HepG2 (cell line): ENCODE measurements at regions not wholly inside any gene's neighbourhood (a gene's known extent, or its start where the extent isn't known, plus 50 kb on each side); places are given as distances from the start of the nearest gene placed in this dataset.
A peak's percentile ranks its signal among the peaks of the same experiment; 100 is the strongest.

Experiments used
- ARID2 ChIP-seq: sonication (generic); formaldehyde crosslinking; IDR thresholded peaks from 2 replicates; pipeline ENCODE4 v1.8.1; 2022; ENCODE audit warnings: mild to moderate bottlenecking, missing genetic modification reagents, borderline replicate concordance
- ARNT ChIP-seq: fragments of 450-650 bp; IDR thresholded peaks from 2 replicates; pipeline ENCODE4 v1.6.1; 2017
- ATF1 ChIP-seq: IDR thresholded peaks from 2 replicates; pipeline ENCODE4 v1.6.1; 2016; ENCODE audit warnings: mild to moderate bottlenecking, control low read depth
- FOXC1 ChIP-seq: sonication (generic); formaldehyde crosslinking; IDR thresholded peaks from 2 replicates; pipeline ENCODE4 v1.8.0; 2022; ENCODE audit warnings: mild to moderate bottlenecking, missing genetic modification reagents, borderline replicate concordance
- GZF1 ChIP-seq: sonication (generic); formaldehyde crosslinking; IDR thresholded peaks from 2 replicates; pipeline ENCODE4 v1.5.1; 2020; ENCODE audit warnings: mild to moderate bottlenecking, missing genetic modification reagents
- HNRNPL ChIP-seq: fragments of 200-400 bp; formaldehyde crosslinking; IDR thresholded peaks from 2 replicates; pipeline ENCODE4 v1.6.1; 2017; ENCODE audit warnings: mild to moderate bottlenecking, low read depth, low read length
- JARID2 ChIP-seq: sonication (generic); formaldehyde crosslinking; IDR thresholded peaks from 2 replicates; pipeline ENCODE4 v1.8.1; 2023; ENCODE audit warnings: missing genetic modification reagents, inconsistent platforms; ENCODE audit not compliant: insufficient replicate concordance
- KDM3A ChIP-seq: IDR thresholded peaks from 2 replicates; pipeline ENCODE4 v1.6.1; 2018; ENCODE audit warnings: low read depth, missing compliant biosample characterization
- LCORL ChIP-seq, 2 experiments: fragments of 450-650 bp in 1 of 2; sonication (generic) in 1 of 2; formaldehyde crosslinking in 1 of 2; IDR thresholded peaks; 2 replicates each; pipeline versions ENCODE4 v1.5.0 to v1.6.1; 2017 to 2020; ENCODE audit warnings: antibody characterized with exemption in 1 of 2, missing genetic modification reagents in 1 of 2
- MIER2 ChIP-seq: IDR thresholded peaks from 2 replicates; pipeline ENCODE4 v1.6.1; 2016; ENCODE audit warnings: missing biosample characterization, missing genetic modification reagents
- NKX3-1 ChIP-seq: sonication (generic); formaldehyde crosslinking; IDR thresholded peaks from 2 replicates; pipeline ENCODE4 v1.5.0; 2020; ENCODE audit warnings: missing genetic modification reagents
- RNF2 ChIP-seq: fragments of 450-650 bp; conservative IDR thresholded peaks from 2 replicates; pipeline ENCODE4 v1.6.1; 2016; ENCODE audit warnings: low read depth
- SMC3 ChIP-seq: IDR thresholded peaks from 2 replicates; pipeline ENCODE4 v1.6.1; 2011; ENCODE audit warnings: low read length, improper control_type of control experiment
- SNAI1 ChIP-seq: sonication (generic); formaldehyde crosslinking; IDR thresholded peaks from 2 replicates; pipeline ENCODE4 v1.5.0; 2020; ENCODE audit warnings: mild to moderate bottlenecking, missing genetic modification reagents, borderline replicate concordance
- SPEN ChIP-seq: sonication (generic); formaldehyde crosslinking; IDR thresholded peaks from 2 replicates; pipeline ENCODE4 v1.5.1; 2020; ENCODE audit warnings: low read depth, mild to moderate bottlenecking, missing genetic modification reagents
- SRSF9 ChIP-seq: fragments of 200-400 bp; formaldehyde crosslinking; IDR thresholded peaks from 2 replicates; pipeline ENCODE4 v1.6.1; 2018; ENCODE audit warnings: borderline replicate concordance, mild to moderate bottlenecking, low read depth, low read length; ENCODE audit not compliant: insufficient read depth, poor library complexity, severe bottlenecking
- STAG1 ChIP-seq: sonication (generic); formaldehyde crosslinking; IDR thresholded peaks from 2 replicates; pipeline ENCODE4 v1.4.0; 2020; ENCODE audit warnings: missing genetic modification reagents
- ZBTB42 ChIP-seq: sonication (generic); formaldehyde crosslinking; IDR thresholded peaks from 2 replicates; pipeline ENCODE4 v1.5.0; 2020; ENCODE audit warnings: mild to moderate bottlenecking, missing genetic modification reagents
- ZNF17 ChIP-seq: sonication (generic); formaldehyde crosslinking; IDR thresholded peaks from 2 replicates; pipeline ENCODE4 v1.5.0; 2020; ENCODE audit warnings: mild to moderate bottlenecking, missing genetic modification reagents
- ZNF224 ChIP-seq: sonication (generic); formaldehyde crosslinking; IDR thresholded peaks from 2 replicates; pipeline ENCODE4 v1.5.0; 2020; ENCODE audit warnings: mild to moderate bottlenecking, missing genetic modification reagents
- ZNF225 ChIP-seq: sonication (generic); formaldehyde crosslinking; IDR thresholded peaks from 2 replicates; pipeline ENCODE4 v1.4.0; 2020; ENCODE audit warnings: mild to moderate bottlenecking, missing genetic modification reagents
- ZNF660 ChIP-seq: sonication (generic); formaldehyde crosslinking; IDR thresholded peaks from 2 replicates; pipeline ENCODE4 v1.5.1; 2020; ENCODE audit warnings: mild to moderate bottlenecking, low read depth, missing genetic modification reagents, borderline replicate concordance
- ZNF83 ChIP-seq: sonication (generic); formaldehyde crosslinking; IDR thresholded peaks from 2 replicates; pipeline ENCODE4 v1.4.0; 2020; ENCODE audit warnings: missing genetic modification reagents, mild to moderate bottlenecking, borderline replicate concordance
- ZSCAN21 ChIP-seq: sonication (generic); formaldehyde crosslinking; IDR thresholded peaks from 2 replicates; pipeline ENCODE4 v1.8.0; 2022; ENCODE audit warnings: mild to moderate bottlenecking, missing genetic modification reagents, moderate library complexity, borderline replicate concordance
- ZSCAN29 ChIP-seq: sonication (generic); formaldehyde crosslinking; conservative IDR thresholded peaks from 2 replicates; pipeline ENCODE4 v1.4.0; 2020; ENCODE audit warnings: mild to moderate bottlenecking, missing genetic modification reagents
- TF ChIP-seq, protein P1 (sequence below), 2 experiments: sonication (generic) in 1 of 2; formaldehyde crosslinking in 1 of 2; IDR thresholded peaks; 2 replicates each; pipeline versions ENCODE4 v1.4.0 to v1.6.1; 2018 to 2020; ENCODE audit warnings: missing genetic modification reagents in 2 of 2, borderline replicate concordance in 1 of 2, low read depth in 1 of 2, mild to moderate bottlenecking in 1 of 2, missing biosample characterization in 1 of 2
- TF ChIP-seq, protein P2 (sequence below): sonication (generic); formaldehyde crosslinking; IDR thresholded peaks from 2 replicates; pipeline ENCODE4 v1.5.1; 2020; ENCODE audit warnings: mild to moderate bottlenecking, moderate library complexity, missing genetic modification reagents
- TF ChIP-seq, protein P3 (sequence below): sonication (generic); formaldehyde crosslinking; conservative IDR thresholded peaks from 2 replicates; pipeline ENCODE4 v1.4.0; 2020; ENCODE audit warnings: missing genetic modification reagents

DNA sequence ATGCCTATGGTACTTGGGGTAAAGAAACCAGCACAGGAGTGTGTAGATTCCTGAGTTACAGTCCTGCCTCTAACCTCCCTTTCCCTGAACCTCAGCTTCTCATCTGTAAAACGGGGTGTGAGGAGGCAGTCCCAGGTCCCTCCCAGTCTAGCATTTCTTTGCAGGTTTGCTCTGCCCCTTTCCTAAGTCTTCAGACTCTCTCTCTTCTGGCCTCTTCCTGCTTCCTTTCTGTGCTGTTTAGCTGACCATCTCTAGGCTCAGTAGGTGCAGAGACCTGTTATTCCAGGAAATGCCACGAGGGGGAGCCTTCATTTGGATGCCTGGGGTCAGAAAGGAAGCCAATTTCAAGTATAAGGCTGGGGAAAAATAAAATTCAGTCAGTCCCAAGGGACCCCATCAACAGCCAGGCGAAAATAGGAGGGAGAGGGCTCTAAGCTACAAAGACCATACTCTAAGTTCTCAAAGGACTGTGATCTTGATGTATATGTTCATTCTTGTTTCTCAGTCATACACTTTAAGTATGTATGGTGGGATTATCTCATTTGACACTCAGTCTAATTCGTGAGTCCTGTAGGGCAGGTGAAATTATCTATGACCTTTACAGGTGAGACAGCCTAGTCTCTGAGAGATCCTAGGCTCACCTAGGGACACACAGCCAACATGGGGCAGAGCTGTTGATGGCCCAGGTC, 89.1 kb downstream of the NCR2 start (continued):
- no peak for TF ChIP-seq ZNF83
- no peak for TF ChIP-seq JARID2 (CRISPR knock-in tag)
- TF ChIP-seq ZNF17 (CRISPR knock-in tag): no peak
- TF ChIP-seq, protein P1, sequence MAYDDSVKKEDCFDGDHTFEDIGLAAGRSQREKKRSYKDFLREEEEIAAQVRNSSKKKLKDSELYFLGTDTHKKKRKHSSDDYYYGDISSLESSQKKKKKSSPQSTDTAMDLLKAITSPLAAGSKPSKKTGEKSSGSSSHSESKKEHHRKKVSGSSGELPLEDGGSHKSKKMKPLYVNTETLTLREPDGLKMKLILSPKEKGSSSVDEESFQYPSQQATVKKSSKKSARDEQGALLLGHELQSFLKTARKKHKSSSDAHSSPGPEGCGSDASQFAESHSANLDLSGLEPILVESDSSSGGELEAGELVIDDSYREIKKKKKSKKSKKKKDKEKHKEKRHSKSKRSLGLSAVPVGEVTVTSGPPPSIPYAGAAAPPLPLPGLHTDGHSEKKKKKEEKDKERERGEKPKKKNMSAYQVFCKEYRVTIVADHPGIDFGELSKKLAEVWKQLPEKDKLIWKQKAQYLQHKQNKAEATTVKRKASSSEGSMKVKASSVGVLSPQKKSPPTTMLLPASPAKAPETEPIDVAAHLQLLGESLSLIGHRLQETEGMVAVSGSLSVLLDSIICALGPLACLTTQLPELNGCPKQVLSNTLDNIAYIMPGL (CRISPR knock-in tag; IDR thresholded peaks at IDR 0.05; ENCODE audit: borderline replicate concordance in 1 of 2, low read depth in 1 of 2): peak in 1 of 2 experiments; percentile 33; a peak in 1 of 4 replicates
- no peak for TF ChIP-seq ARID2 (CRISPR knock-in tag)
- TF ChIP-seq MIER2: no peak
- no peak for TF ChIP-seq FOXC1
- no peak for TF ChIP-seq HNRNPL
- TF ChIP-seq NKX3-1 (CRISPR knock-in tag): no peak
- TF ChIP-seq SMC3: peak; percentile 96
- no peak for TF ChIP-seq LCORL (IDR thresholded peaks at IDR 0.05)
- 0 out of 2 replicates have a peak, but pooled peaks have one; percentile 18 for TF ChIP-seq LCORL (CRISPR knock-in tag; IDR thresholded peaks at IDR 0.05)
- TF ChIP-seq RNF2: no peak
- no peak for TF ChIP-seq ZNF225
- TF ChIP-seq GZF1 (CRISPR knock-in tag): peak; percentile 92
- TF ChIP-seq SRSF9: no peak
- peak; percentile 84 for TF ChIP-seq STAG1 (CRISPR knock-in tag)
- TF ChIP-seq ARNT: no peak
- no peak for TF ChIP-seq ATF1 (CRISPR knock-in tag)
- TF ChIP-seq SNAI1: no peak
- 0 out of 2 replicates have a peak, but pooled peaks have one; percentile 36 for TF ChIP-seq ZSCAN29 (CRISPR knock-in tag)
- TF ChIP-seq, protein P2, sequence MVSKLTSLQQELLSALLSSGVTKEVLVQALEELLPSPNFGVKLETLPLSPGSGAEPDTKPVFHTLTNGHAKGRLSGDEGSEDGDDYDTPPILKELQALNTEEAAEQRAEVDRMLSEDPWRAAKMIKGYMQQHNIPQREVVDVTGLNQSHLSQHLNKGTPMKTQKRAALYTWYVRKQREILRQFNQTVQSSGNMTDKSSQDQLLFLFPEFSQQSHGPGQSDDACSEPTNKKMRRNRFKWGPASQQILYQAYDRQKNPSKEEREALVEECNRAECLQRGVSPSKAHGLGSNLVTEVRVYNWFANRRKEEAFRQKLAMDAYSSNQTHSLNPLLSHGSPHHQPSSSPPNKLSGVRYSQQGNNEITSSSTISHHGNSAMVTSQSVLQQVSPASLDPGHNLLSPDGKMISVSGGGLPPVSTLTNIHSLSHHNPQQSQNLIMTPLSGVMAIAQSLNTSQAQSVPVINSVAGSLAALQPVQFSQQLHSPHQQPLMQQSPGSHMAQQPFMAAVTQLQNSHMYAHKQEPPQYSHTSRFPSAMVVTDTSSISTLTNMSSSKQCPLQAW: 0 out of 2 replicates have a peak, but pooled peaks have one; percentile 28
- no peak for TF ChIP-seq ZSCAN21 (CRISPR knock-in tag)
- no peak for TF ChIP-seq ZBTB42 (CRISPR knock-in tag)
- TF ChIP-seq, protein P3, sequence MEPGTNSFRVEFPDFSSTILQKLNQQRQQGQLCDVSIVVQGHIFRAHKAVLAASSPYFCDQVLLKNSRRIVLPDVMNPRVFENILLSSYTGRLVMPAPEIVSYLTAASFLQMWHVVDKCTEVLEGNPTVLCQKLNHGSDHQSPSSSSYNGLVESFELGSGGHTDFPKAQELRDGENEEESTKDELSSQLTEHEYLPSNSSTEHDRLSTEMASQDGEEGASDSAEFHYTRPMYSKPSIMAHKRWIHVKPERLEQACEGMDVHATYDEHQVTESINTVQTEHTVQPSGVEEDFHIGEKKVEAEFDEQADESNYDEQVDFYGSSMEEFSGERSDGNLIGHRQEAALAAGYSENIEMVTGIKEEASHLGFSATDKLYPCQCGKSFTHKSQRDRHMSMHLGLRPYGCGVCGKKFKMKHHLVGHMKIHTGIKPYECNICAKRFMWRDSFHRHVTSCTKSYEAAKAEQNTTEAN (CRISPR knock-in tag): no peak
- no peak for TF ChIP-seq SPEN (CRISPR knock-in tag)
- no peak for TF ChIP-seq ZNF224 (CRISPR knock-in tag)
- no peak for TF ChIP-seq KDM3A (CRISPR knock-in tag)
- no peak for TF ChIP-seq ZNF660 (CRISPR knock-in tag)
